T-cell (primary cell): ENCODE measurements at regions not wholly inside any gene's neighbourhood (a gene's known extent, or its start where the extent isn't known, plus 50 kb on each side); places are given as distances from the start of the nearest gene placed in this dataset.
"Not testable (repeated sequence)": the region's sequence is repeated elsewhere in the genome, so short reads cannot be mapped to it uniquely, and the experiment has no call there.

ENCODE experiments used
- ATAC-seq, 4 experiments: fragments of 200-7000 bp in 3 of 4; fragments of 150-1000 bp in 1 of 4; cut with Tn5 transposase; replicated peaks in 1 of 4; 1 replicate in 3 of 4; 2 replicates in 1 of 4; pipeline ENCODE4 v1.10.0; 2021; ENCODE audit warnings: moderate library complexity in 3 of 4, mild to moderate bottlenecking in 2 of 4, moderate number of reproducible peaks in 1 of 4
- CTCF ChIA-PET, 2 donors: fragments of 300-600 bp; sonication (Branson Sonifier 250); formaldehyde crosslinking; loops; one replicate each; lab custom pipeline; 2022; ENCODE audit warnings: antibody characterized with exemption in 2 of 2; lab: Charles Lee
- POLR2A ChIA-PET, 2 donors: fragments of 300-600 bp; sonication (Branson Sonifier 250); formaldehyde crosslinking; loops; one replicate each; lab custom pipeline; 2022; ENCODE audit warnings: antibody characterized with exemption in 2 of 2; lab: Charles Lee
- DNase-seq, 35 experiments: peaks; one replicate each; pipeline versions ENCODE4 v3.0.0 to v3.0.0-alpha.2; 2013 to 2023
- H3K27ac ChIP-seq: one replicate; pipeline ENCODE4 v1.5.1; 2013; ENCODE audit warnings: low read length
- H3K27me3 ChIP-seq, 2 experiments: replicated peaks in 1 of 2; 1 replicate in 1 of 2; 2 replicates in 1 of 2; pipeline versions ENCODE4 v1.6.1 to v1.7.0; 2013; ENCODE audit warnings: low read length in 1 of 2, mixed read lengths in 1 of 2; ENCODE audit not compliant: control insufficient read depth in 2 of 2, insufficient read depth in 2 of 2; ENCODE audit errors: extremely low read depth in 1 of 2
- H3K36me3 ChIP-seq, 2 donors: 1 replicate in 1 of 2; 2 replicates in 1 of 2; pipeline versions ENCODE4 v1.6.1 to v1.7.0; 2013; ENCODE audit warnings: low read length in 1 of 2; ENCODE audit not compliant: control insufficient read depth in 2 of 2, insufficient read depth in 1 of 2; ENCODE audit errors: extremely low read depth in 1 of 2
- H3K4me1 ChIP-seq, 2 experiments: 1 replicate in 1 of 2; 2 replicates in 1 of 2; pipeline versions ENCODE4 v1.6.1 to v1.7.0; 2013; ENCODE audit warnings: low read length in 2 of 2, mixed read lengths in 1 of 2; ENCODE audit not compliant: insufficient read depth in 2 of 2, control insufficient read depth in 1 of 2; ENCODE audit errors: extremely low read depth in 1 of 2
- H3K4me3 ChIP-seq, 2 donors: 1 replicate in 1 of 2; 2 replicates in 1 of 2; pipeline versions ENCODE4 v1.5.1 to v1.7.0; 2013; ENCODE audit warnings: mild to moderate bottlenecking in 2 of 2, low read length in 1 of 2, moderate library complexity in 1 of 2; ENCODE audit not compliant: control insufficient read depth in 1 of 2; ENCODE audit errors: extremely low read depth in 1 of 2
- H3K9me3 ChIP-seq: 2 replicates; pipeline ENCODE4 v1.7.0; 2013
- H3K27ac Mint-ChIP-seq, 2 donors: one replicate each; pipeline ENCODE4 v1.8.0; 2020 to 2021; ENCODE audit warnings: mild to moderate bottlenecking in 2 of 2, mixed read lengths in 2 of 2
- H3K27me3 Mint-ChIP-seq, 2 donors: one replicate each; pipeline ENCODE4 v1.8.0; 2021 to 2022; ENCODE audit warnings: mixed read lengths in 2 of 2
- H3K36me3 Mint-ChIP-seq: one replicate; pipeline ENCODE4 v1.8.0; 2021; ENCODE audit warnings: mixed read lengths
- H3K4me1 Mint-ChIP-seq, 3 donors: one replicate each; pipeline ENCODE4 v1.8.0; 2020 to 2022; ENCODE audit warnings: mixed read lengths in 3 of 3, mild to moderate bottlenecking in 1 of 3
- H3K4me3 Mint-ChIP-seq, 3 donors: one replicate each; pipeline ENCODE4 v1.8.0; 2020 to 2022; ENCODE audit warnings: mild to moderate bottlenecking in 3 of 3, mixed read lengths in 3 of 3, moderate library complexity in 3 of 3
- H3K9me3 Mint-ChIP-seq, 3 donors: one replicate each; pipeline ENCODE4 v1.8.0; 2020 to 2022; ENCODE audit warnings: mixed read lengths in 3 of 3
- WGBS: methylation state at CpG from one replicate; pipeline ENCODE4 v1.1.5; 2013; ENCODE audit warnings: missing lambda C conversion rate; ENCODE audit not compliant: insufficient coverage; 5-methylcytosine and 5-hydroxymethylcytosine counted together

DNA sequence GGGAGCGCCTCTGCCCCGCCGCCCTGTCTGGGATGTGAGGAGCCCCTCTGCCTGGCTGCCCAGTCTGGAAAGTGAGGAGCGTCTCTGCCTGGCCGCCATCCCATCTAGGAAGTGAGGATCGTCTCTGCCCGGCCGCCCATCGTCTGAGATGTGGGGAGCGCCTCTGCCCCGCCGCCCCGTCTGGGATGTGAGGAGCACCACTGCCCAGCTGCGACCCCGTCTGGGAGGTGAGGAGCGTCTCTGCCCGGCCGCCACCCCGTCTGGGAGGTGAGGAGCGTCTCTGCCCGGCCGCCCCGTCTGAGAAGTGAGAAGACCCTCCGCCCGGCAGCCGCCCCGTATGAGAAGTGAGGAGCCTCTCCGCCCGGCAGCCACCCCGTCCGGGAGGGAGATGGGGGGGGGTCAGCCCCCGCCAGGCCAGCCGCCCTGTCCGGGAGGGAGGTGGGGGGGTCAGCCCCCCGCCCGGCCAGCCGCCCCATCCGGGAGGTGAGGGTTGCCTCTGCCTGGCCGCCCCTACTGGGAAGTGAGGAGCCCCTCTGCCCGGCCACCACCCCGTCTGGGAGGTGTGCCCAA is 65.2 kb upstream of the DHX40 start:
- H3K27me3 ChIP-seq, H3K4me1 ChIP-seq, CTCF ChIA-PET, H3K4me3 ChIP-seq, DNase-seq, H3K36me3 ChIP-seq, H3K4me3 Mint-ChIP-seq, H3K27ac Mint-ChIP-seq, H3K27ac ChIP-seq, H3K36me3 Mint-ChIP-seq, ATAC-seq, H3K4me1 Mint-ChIP-seq, H3K9me3 ChIP-seq, H3K9me3 Mint-ChIP-seq, H3K27me3 Mint-ChIP-seq, POLR2A ChIA-PET: not testable (repeated sequence)
- 88% methylated on average over 14 of the region's 41 CpGs for WGBS

DNA sequence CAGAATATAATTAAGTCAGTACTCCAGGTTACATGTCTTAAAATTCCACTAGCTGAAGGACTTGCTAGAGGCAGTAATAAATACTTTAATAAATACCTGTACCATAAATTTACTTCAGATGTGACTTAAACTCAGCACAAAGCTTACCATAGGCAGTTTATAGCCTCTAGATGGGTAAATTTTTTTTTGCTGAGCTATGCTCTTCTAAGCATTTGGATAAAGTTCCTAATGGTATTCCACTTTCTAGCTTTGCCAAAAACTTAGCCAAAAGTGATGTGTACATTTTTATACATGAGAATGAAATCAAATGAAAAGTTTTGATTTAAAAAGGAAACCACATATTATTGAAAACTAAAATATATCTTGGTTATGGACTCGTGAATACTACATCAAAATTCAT is 63.7 kb upstream of the DHX40 start:
- ATAC-seq (no peak), DNase-seq (no peak)
- Mint-ChIP-seq H3K9me3 (no peaks in the 10 kb centered on the region), H3K4me1 (no peaks in the 10 kb centered on the region), H3K4me3 (no peak overlapping the region), H3K27ac (no peak overlapping the region), H3K36me3 (no peaks in the 10 kb centered on the region), H3K27me3 (peaks cover 0 to 8% of the 10 kb centered on the region in 2 donors)
- CTCF ChIA-PET, result no interaction called here
- WGBS, result no CpG with 5 or more reads among the region's 1 CpG
- Histone ChIP-seq H3K4me1 (no peaks in the 10 kb centered on the region), H3K4me3 (no peak overlapping the region), H3K9me3 (no peaks in the 10 kb centered on the region), H3K36me3 (no peaks in the 10 kb centered on the region), H3K27me3 (no peaks in the 10 kb centered on the region), H3K27ac (no peak overlapping the region)
- POLR2A ChIA-PET, result no interaction called here

GRCh38 chr17:59502800-59503199 is 62.6 kb upstream of the DHX40 start:
- Mint-ChIP-seq H3K27me3 (peaks cover 0 to 8% of the 10 kb centered on the region in 2 donors), H3K9me3 (no peaks in the 10 kb centered on the region), H3K4me1 (no peaks in the 10 kb centered on the region), H3K36me3 (no peaks in the 10 kb centered on the region), H3K27ac (no peak overlapping the region), H3K4me3 (no peak overlapping the region)
- Histone ChIP-seq H3K4me3 (no peak overlapping the region), H3K9me3 (no peaks in the 10 kb centered on the region), H3K36me3 (no peaks in the 10 kb centered on the region), H3K4me1 (no peaks in the 10 kb centered on the region), H3K27me3 (no peaks in the 10 kb centered on the region), H3K27ac (no peak overlapping the region)
- ChIA-PET POLR2A (interaction anchor here in 1 of 2 donors (0.5 kb wide), 1 partner anchor 349 kb away, joined by 6 read pairs; no protein-coding TSS in a partner anchor), CTCF (no interaction called here)
- no peak for ATAC-seq
- DNase-seq, result no peak

- H3K27ac ChIP-seq, result no peak overlapping the region
- Mint-ChIP-seq H3K36me3 (no peaks in the 10 kb centered on the region), H3K4me1 (no peaks in the 10 kb centered on the region), H3K9me3 (no peaks in the 10 kb centered on the region), H3K4me3 (no peak overlapping the region), H3K27me3 (peaks cover 0 to 8% of the 10 kb centered on the region in 2 donors), H3K27ac (no peak overlapping the region)
- ChIA-PET POLR2A (no interaction called here), CTCF (no interaction called here)
- H3K4me1 ChIP-seq, result no peaks in the 10 kb centered on the region
- no peak overlapping the region for H3K4me3 ChIP-seq
- no peak for ATAC-seq
- H3K27me3 ChIP-seq, result no peaks in the 10 kb centered on the region
- H3K9me3 ChIP-seq, result no peaks in the 10 kb centered on the region
- no peak for DNase-seq
- H3K36me3 ChIP-seq, result no peaks in the 10 kb centered on the region
- 100% methylated on average over 1 of the region's 3 CpGs for WGBS
Measured at GRCh38 chr17:59503500-59503899, 61.9 kb upstream of the DHX40 start.

GRCh38 chr17:59504821-59505220 is 60.6 kb upstream of the DHX40 start:
- Histone ChIP-seq H3K4me1 (no peaks in the 10 kb centered on the region), H3K4me3 (no peak overlapping the region), H3K9me3 (no peaks in the 10 kb centered on the region), H3K27me3 (no peaks in the 10 kb centered on the region), H3K27ac (no peak overlapping the region), H3K36me3 (no peaks in the 10 kb centered on the region)
- Mint-ChIP-seq H3K36me3 (no peaks in the 10 kb centered on the region), H3K9me3 (no peaks in the 10 kb centered on the region), H3K4me3 (no peak overlapping the region), H3K4me1 (no peaks in the 10 kb centered on the region), H3K27ac (no peak overlapping the region), H3K27me3 (peaks cover 0 to 4% of the 10 kb centered on the region in 2 donors)
- ChIA-PET POLR2A (no interaction called here), CTCF (no interaction called here)
- DNase-seq (no peak), ATAC-seq (no peak)
- 84% methylated on average over 4 of the region's 4 CpGs for WGBS

DNA sequence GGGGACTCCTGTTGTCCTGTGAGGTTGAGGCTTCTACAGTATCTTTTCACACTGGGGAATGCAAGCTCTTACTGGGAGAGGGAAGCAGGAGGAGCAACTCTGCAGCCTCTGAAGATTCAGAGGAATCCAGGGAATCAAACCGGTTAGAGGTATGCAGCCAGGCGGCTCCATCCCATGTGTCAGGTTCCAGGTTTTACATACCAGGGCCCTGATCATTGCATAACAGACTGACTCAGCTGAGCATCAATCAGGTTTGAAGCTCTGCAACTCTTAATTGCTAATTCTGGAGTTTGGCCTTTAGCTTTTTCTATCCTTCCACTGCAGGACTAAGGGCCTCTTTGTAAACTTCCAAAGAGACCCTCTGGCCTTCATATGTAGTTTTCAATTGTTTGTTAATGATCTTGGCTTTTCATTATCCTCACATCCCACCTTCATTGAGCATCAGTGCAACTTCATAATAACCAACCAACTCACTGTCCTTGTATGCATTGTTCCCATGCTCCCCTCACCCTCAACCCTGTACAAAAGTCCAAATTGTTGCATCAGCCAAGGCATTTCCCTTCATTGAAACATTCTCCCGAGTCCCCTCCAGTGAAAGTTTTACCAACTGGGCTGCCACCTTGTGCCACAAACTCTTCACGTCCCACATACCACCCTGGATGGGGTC is 59.7 kb upstream of the DHX40 start:
- DNase-seq (no peak), ATAC-seq (no peak)
- Histone ChIP-seq H3K27me3 (no peaks in the 10 kb centered on the region), H3K9me3 (no peaks in the 10 kb centered on the region), H3K27ac (no peak overlapping the region), H3K4me3 (no peak overlapping the region), H3K4me1 (no peaks in the 10 kb centered on the region), H3K36me3 (no peaks in the 10 kb centered on the region)
- ChIA-PET CTCF (no interaction called here), POLR2A (no interaction called here)
- no peaks in the 10 kb centered on the region for H3K36me3 Mint-ChIP-seq
- H3K4me3 Mint-ChIP-seq, result no peak overlapping the region
- H3K4me1 Mint-ChIP-seq, result no peaks in the 10 kb centered on the region
- peaks cover 0 to 4% of the 10 kb centered on the region in 2 donors for H3K27me3 Mint-ChIP-seq
- WGBS, result 93% methylated on average over 3 of the region's 4 CpGs
- no peaks in the 10 kb centered on the region for H3K9me3 Mint-ChIP-seq
- no peak overlapping the region for H3K27ac Mint-ChIP-seq
